Stimulated activated naive CD8-positive, alpha-beta T cell treated with anti-CD3 and anti-CD28 coated beads, Interleukin-15, Interleukin-2, amounts not matched to agents 100 ng/mL and 50 ng/mL, for 24 hours (primary cell): ENCODE measurements at regions not wholly inside any gene's neighbourhood (a gene's known extent, or its start where the extent isn't known, plus 50 kb on each side); places are given as distances from the start of the nearest gene placed in this dataset.
"Not testable (repeated sequence)": the region's sequence is repeated elsewhere in the genome, so short reads cannot be mapped to it uniquely, and the experiment has no call there.

Experiments
- H3K27ac Mint-ChIP-seq: one replicate; pipeline ENCODE4 v1.8.0; 2021; ENCODE audit warnings: mild to moderate bottlenecking, mixed read lengths
- H3K27me3 Mint-ChIP-seq: one replicate; pipeline ENCODE4 v1.8.0; 2021; ENCODE audit warnings: mixed read lengths
- H3K36me3 Mint-ChIP-seq: one replicate; pipeline ENCODE4 v1.8.0; 2021; ENCODE audit warnings: low read depth, mixed read lengths
- H3K4me1 Mint-ChIP-seq: one replicate; pipeline ENCODE4 v1.8.0; 2021; ENCODE audit warnings: low read depth, mixed read lengths
- H3K4me3 Mint-ChIP-seq: one replicate; pipeline ENCODE4 v1.8.0; 2021; ENCODE audit warnings: mild to moderate bottlenecking, mixed read lengths
- H3K9me3 Mint-ChIP-seq: one replicate; pipeline ENCODE4 v1.8.0; 2021; ENCODE audit warnings: mixed read lengths

GRCh38 chr22:12541412-12542170 lies 2986.4 kb upstream of the OR11H1 start:
- not testable (repeated sequence) for H3K27me3 Mint-ChIP-seq, H3K27ac Mint-ChIP-seq, H3K4me1 Mint-ChIP-seq, H3K4me3 Mint-ChIP-seq, H3K9me3 Mint-ChIP-seq, H3K36me3 Mint-ChIP-seq

GRCh38 chr22:12553366-12553765 lies 2974.6 kb upstream of the OR11H1 start:
- not testable (repeated sequence) for H3K27me3 Mint-ChIP-seq, H3K36me3 Mint-ChIP-seq, H3K4me3 Mint-ChIP-seq, H3K27ac Mint-ChIP-seq, H3K9me3 Mint-ChIP-seq, H3K4me1 Mint-ChIP-seq

- H3K9me3 Mint-ChIP-seq, H3K27me3 Mint-ChIP-seq, H3K4me3 Mint-ChIP-seq, H3K4me1 Mint-ChIP-seq, H3K27ac Mint-ChIP-seq, H3K36me3 Mint-ChIP-seq: not testable (repeated sequence)
These were observed 2973.3 kb upstream of the OR11H1 start for GRCh38 chr22:12554648-12555192.

- H3K27me3 Mint-ChIP-seq, H3K36me3 Mint-ChIP-seq, H3K4me1 Mint-ChIP-seq, H3K9me3 Mint-ChIP-seq, H3K4me3 Mint-ChIP-seq, H3K27ac Mint-ChIP-seq: not testable (repeated sequence)
These were observed 2956.5 kb upstream of the OR11H1 start for GRCh38 chr22:12571500-12571899.

GRCh38 chr22:12579655-12580054 lies 2948.3 kb upstream of the OR11H1 start:
- H3K4me3 Mint-ChIP-seq, H3K36me3 Mint-ChIP-seq, H3K27me3 Mint-ChIP-seq: not testable (repeated sequence)

GRCh38 chr22:12584457-12584856 lies 2943.5 kb upstream of the OR11H1 start:
- H3K27me3 Mint-ChIP-seq, H3K9me3 Mint-ChIP-seq, H3K4me3 Mint-ChIP-seq, H3K27ac Mint-ChIP-seq, H3K36me3 Mint-ChIP-seq, H3K4me1 Mint-ChIP-seq: not testable (repeated sequence)

More at GRCh38 chr22:12579655-12580054, 2948.3 kb upstream of the OR11H1 start:
- H3K9me3 Mint-ChIP-seq, H3K27ac Mint-ChIP-seq, H3K4me1 Mint-ChIP-seq: not testable (repeated sequence)

- H3K27ac Mint-ChIP-seq, H3K4me1 Mint-ChIP-seq, H3K27me3 Mint-ChIP-seq: not testable (repeated sequence)
These were observed 2943.1 kb upstream of the OR11H1 start for GRCh38 chr22:12584874-12585273.

GRCh38 chr22:12595724-12596123 lies 2932.3 kb upstream of the OR11H1 start:
- H3K27me3 Mint-ChIP-seq, H3K27ac Mint-ChIP-seq, H3K4me1 Mint-ChIP-seq, H3K36me3 Mint-ChIP-seq, H3K4me3 Mint-ChIP-seq: not testable (repeated sequence)
- peaks cover 41% of the 10 kb centered on the region for H3K9me3 Mint-ChIP-seq

More at GRCh38 chr22:12584874-12585273, 2943.1 kb upstream of the OR11H1 start:
- not testable (repeated sequence) for H3K9me3 Mint-ChIP-seq, H3K36me3 Mint-ChIP-seq, H3K4me3 Mint-ChIP-seq

- H3K4me1 Mint-ChIP-seq, H3K36me3 Mint-ChIP-seq, H3K27me3 Mint-ChIP-seq, H3K27ac Mint-ChIP-seq, H3K4me3 Mint-ChIP-seq: not testable (repeated sequence)
- peaks cover 49% of the 10 kb centered on the region for H3K9me3 Mint-ChIP-seq
These were observed 2930.2 kb upstream of the OR11H1 start for GRCh38 chr22:12597778-12598177.

GRCh38 chr22:12601510-12601869 lies 2926.5 kb upstream of the OR11H1 start:
- H3K27me3 Mint-ChIP-seq, H3K4me3 Mint-ChIP-seq, H3K27ac Mint-ChIP-seq, H3K4me1 Mint-ChIP-seq, H3K36me3 Mint-ChIP-seq: not testable (repeated sequence)
- H3K9me3 Mint-ChIP-seq: peaks cover 48% of the 10 kb centered on the region

GRCh38 chr22:12601870-12602779 lies 2925.9 kb upstream of the OR11H1 start:
- Mint-ChIP-seq H3K36me3 (no peaks in the 10 kb centered on the region), H3K9me3 (peaks cover 55% of the 10 kb centered on the region), H3K27me3 (no peaks in the 10 kb centered on the region), H3K4me1 (no peaks in the 10 kb centered on the region), H3K4me3 (no peak overlapping the region), H3K27ac (no peak overlapping the region)

- H3K27me3 Mint-ChIP-seq, H3K4me1 Mint-ChIP-seq, H3K27ac Mint-ChIP-seq, H3K36me3 Mint-ChIP-seq, H3K4me3 Mint-ChIP-seq: not testable (repeated sequence)
- peaks cover 57% of the 10 kb centered on the region for H3K9me3 Mint-ChIP-seq
These were observed 2924.6 kb upstream of the OR11H1 start for GRCh38 chr22:12603399-12603798.

- H3K4me1 Mint-ChIP-seq, H3K27ac Mint-ChIP-seq, H3K36me3 Mint-ChIP-seq, H3K4me3 Mint-ChIP-seq, H3K27me3 Mint-ChIP-seq: not testable (repeated sequence)
- peaks cover 53% of the 10 kb centered on the region for H3K9me3 Mint-ChIP-seq
These were observed 2924.2 kb upstream of the OR11H1 start for GRCh38 chr22:12603833-12604232.

GRCh38 chr22:12608454-12608853 lies 2919.5 kb upstream of the OR11H1 start:
- peaks cover 24% of the 10 kb centered on the region for H3K9me3 Mint-ChIP-seq
- not testable (repeated sequence) for H3K4me1 Mint-ChIP-seq, H3K36me3 Mint-ChIP-seq, H3K27ac Mint-ChIP-seq, H3K27me3 Mint-ChIP-seq, H3K4me3 Mint-ChIP-seq

- Mint-ChIP-seq H3K27me3 (no peaks in the 10 kb centered on the region), H3K4me1 (no peaks in the 10 kb centered on the region)
These were observed 2914.8 kb upstream of the OR11H1 start for GRCh38 chr22:12613199-12613598.

More at GRCh38 chr22:12613199-12613598, 2914.8 kb upstream of the OR11H1 start:
- Mint-ChIP-seq H3K9me3 (peaks cover 18% of the 10 kb centered on the region), H3K27ac (no peak overlapping the region), H3K36me3 (no peaks in the 10 kb centered on the region), H3K4me3 (no peak overlapping the region)
